ENCODE measurements at regions not wholly inside any gene's neighbourhood (a gene's known extent, or its start where the extent isn't known, plus 50 kb on each side); places are given as distances from the start of the nearest gene placed in this dataset.

- POLR2A ChIA-PET (ENCODE audit: unreplicated experiment): no interaction called here
- H3K4me1 ChIP-seq (replicated peaks; ENCODE audit: insufficient read depth): no peaks in the 10 kb centered on the region
- CTCF ChIA-PET: interaction anchor here (0.5 kb wide), 1 partner anchor 300 kb away, joined by 3 read pairs; no protein-coding TSS in a partner anchor
These were observed 330.2 kb downstream of the HS3ST1 start for GRCh38 chr4:11098461-11098860.

GRCh38 chr4:11097725-11098124 is 331.0 kb downstream of the HS3ST1 start:
- CTCF ChIA-PET: no interaction called here
- no peaks in the 10 kb centered on the region for H3K79me2 ChIP-seq (ENCODE audit: low read depth)
- no peaks in the 10 kb centered on the region for H3K9me2 ChIP-seq (ENCODE audit: insufficient read depth)
- H3F3A ChIP-seq (ENCODE audit: insufficient read depth, low read depth): no peaks in the 10 kb centered on the region
- no peaks in the 10 kb centered on the region for H3K36me3 ChIP-seq (ENCODE audit: low read depth)
- no peaks in the 10 kb centered on the region for H3K27me3 ChIP-seq (ENCODE audit: insufficient read depth, low read depth)
- no peak for DNase-seq
- TF ChIP-seq EZH2 (IDR thresholded peaks at IDR 0.05; ENCODE audit: low read depth): no peak
- TF ChIP-seq CTCF (conservative IDR thresholded peaks at IDR 0.05): no peak
- no peaks in the 10 kb centered on the region for H3K4me1 ChIP-seq (replicated peaks; ENCODE audit: insufficient read depth)
- no TSS peak for BruUV-seq (replicated peaks)
- H3K4me2 ChIP-seq: no peak overlapping the region
- POLR2A ChIA-PET (ENCODE audit: unreplicated experiment): no interaction called here
- H4K20me1 ChIP-seq (ENCODE audit: insufficient read depth): no peaks in the 10 kb centered on the region
- no peaks in the 10 kb centered on the region for H3K9me3 ChIP-seq (ENCODE audit: insufficient read depth, low read depth)
- no peak overlapping the region for H3K27ac ChIP-seq
- H2AFZ ChIP-seq: no peak overlapping the region
- H3K4me3 ChIP-seq: no peak overlapping the region
- intact Hi-C loops (cut with micrococcal nuclease; ENCODE audit: unreplicated experiment): no loop called here

More at GRCh38 chr4:11098461-11098860, 330.2 kb downstream of the HS3ST1 start:
- no peaks in the 10 kb centered on the region for H4K20me1 ChIP-seq (ENCODE audit: insufficient read depth)
- TF ChIP-seq EZH2 (IDR thresholded peaks at IDR 0.05; ENCODE audit: low read depth) (no peak), CTCF (conservative IDR thresholded peaks at IDR 0.05) (no peak)
- H3K27ac ChIP-seq: no peak overlapping the region
- H3K79me2 ChIP-seq (ENCODE audit: low read depth): no peaks in the 10 kb centered on the region
- no peaks in the 10 kb centered on the region for H3K9me3 ChIP-seq (ENCODE audit: insufficient read depth, low read depth)
- no peaks in the 10 kb centered on the region for H3K36me3 ChIP-seq (ENCODE audit: low read depth)
- H3K9me2 ChIP-seq (ENCODE audit: insufficient read depth): no peaks in the 10 kb centered on the region
- no peak overlapping the region for H3K4me3 ChIP-seq
- DNase-seq: no peak
- no TSS peak for BruUV-seq (replicated peaks)
- H3K27me3 ChIP-seq (ENCODE audit: insufficient read depth, low read depth): no peaks in the 10 kb centered on the region
- no peaks in the 10 kb centered on the region for H3F3A ChIP-seq (ENCODE audit: insufficient read depth, low read depth)
- H3K4me2 ChIP-seq: no peak overlapping the region
- no peak overlapping the region for H2AFZ ChIP-seq
- intact Hi-C loops (cut with micrococcal nuclease; ENCODE audit: unreplicated experiment): no loop called here

GRCh38 chr4:11081006-11081405 is 347.7 kb downstream of the HS3ST1 start:
- DNase-seq: no peak
- Histone ChIP-seq H4K20me1 (ENCODE audit: insufficient read depth) (no peaks in the 10 kb centered on the region), H3K4me1 (replicated peaks; ENCODE audit: insufficient read depth) (no peaks in the 10 kb centered on the region), H3K79me2 (ENCODE audit: low read depth) (no peaks in the 10 kb centered on the region), H3K9me2 (ENCODE audit: insufficient read depth) (no peaks in the 10 kb centered on the region; the same call in 1 of the 2 replicates), H3K36me3 (ENCODE audit: low read depth) (no peaks in the 10 kb centered on the region), H3K4me3 (no peak overlapping the region), H3K9me3 (ENCODE audit: insufficient read depth, low read depth) (no peaks in the 10 kb centered on the region), H3K4me2 (no peak overlapping the region), H2AFZ (no peak overlapping the region), H3K27me3 (ENCODE audit: insufficient read depth, low read depth) (no peaks in the 10 kb centered on the region), H3K27ac (no peak overlapping the region), H3F3A (ENCODE audit: insufficient read depth, low read depth) (no peaks in the 10 kb centered on the region)
- intact Hi-C loops (cut with micrococcal nuclease; ENCODE audit: unreplicated experiment): no loop called here
- ChIA-PET POLR2A (ENCODE audit: unreplicated experiment) (no interaction called here), CTCF (no interaction called here)
- TF ChIP-seq EZH2 (IDR thresholded peaks at IDR 0.05; ENCODE audit: low read depth): no peak
- TF ChIP-seq CTCF (conservative IDR thresholded peaks at IDR 0.05): no peak
- BruUV-seq (replicated peaks): no TSS peak
